HCT116 (cell line): ENCODE measurements at regions not wholly inside any gene's neighbourhood (a gene's known extent, or its start where the extent isn't known, plus 50 kb on each side); places are given as distances from the start of the nearest gene placed in this dataset.

Experiments used
- ATAC-seq: fragments of 200-7000 bp; cut with Tn5 transposase; 2 replicates; pipeline ENCODE4 v1.9.1; 2020; ENCODE audit warnings: mild to moderate bottlenecking, moderate library complexity
- BruUV-seq: library from RNA; stranded (reverse); fragments of 400-500 nt; replicated peaks from 2 replicates; lab custom pipeline; 2021; lab: Mats Ljungman, UMichigan
- CTCF ChIA-PET: fragments of 300-600 bp; sonication (Branson Sonifier 250); formaldehyde crosslinking; loops from one replicate; lab custom pipeline; 2021; ENCODE audit warnings: antibody characterized with exemption; lab: Charles Lee
- POLR2A ChIA-PET: fragments of 300-600, 350-600 bp; sonication (Branson Sonifier 250); formaldehyde crosslinking; loops from one replicate; lab custom pipeline; 2021; ENCODE audit warnings: antibody characterized with exemption; lab: Charles Lee
- RAD21 ChIA-PET, 2 experiments: fragments of 300-600 bp; sonication (Branson Sonifier 250); formaldehyde crosslinking; loops; one replicate each; lab custom pipeline; 2023; ENCODE audit warnings: low total read pairs in 2 of 2; ENCODE audit not compliant: uncharacterized antibody in 2 of 2, unreplicated experiment in 2 of 2, low non-redundant PET in 1 of 2; lab: Charles Lee
- DNase-seq: peaks from one replicate; pipeline ENCODE4 v3.0.0-alpha.2; 2010; ENCODE audit warnings: low read depth, low spot score
- H2AFZ ChIP-seq: fragments of 200-600 bp; shearing (Covaris generic), sonication (generic); 2 replicates; pipeline ENCODE4 v1.6.1; 2017; ENCODE audit warnings: low read depth, mixed run types, mixed read lengths, antibody characterized with exemption, low read length; ENCODE audit not compliant: poor library complexity, severe bottlenecking
- H3K27ac ChIP-seq: 2 replicates; pipeline ENCODE4 v1.5.1; 2012; ENCODE audit warnings: low read depth, low read length
- H3K27me3 ChIP-seq: fragments of 200-600 bp; sonication (generic); 2 replicates; pipeline ENCODE4 v1.6.1; 2016; ENCODE audit warnings: mixed run types, low read length, mixed read lengths; ENCODE audit not compliant: insufficient read depth
- H3K36me3 ChIP-seq, 2 experiments: fragments of 200-500 bp in 1 of 2; fragments of 200-600 bp in 1 of 2; sonication (Bioruptor generic) in 1 of 2; sonication (generic) in 1 of 2; 2 replicates each; pipeline versions ENCODE4 v1.5.1 to v1.6.1; 2014 to 2016; ENCODE audit warnings: low read length in 2 of 2, inconsistent platforms in 1 of 2, mixed read lengths in 1 of 2, mixed run types in 1 of 2; ENCODE audit not compliant: insufficient read depth in 2 of 2, control insufficient read depth in 1 of 2
- H3K4me1 ChIP-seq, 2 experiments: fragments of 200-600 bp in 1 of 2; sonication (generic) in 1 of 2; 2 replicates each; pipeline versions ENCODE4 v1.5.1 to v1.6.1; 2012 to 2017; ENCODE audit warnings: low read length in 2 of 2, inconsistent platforms in 1 of 2, mild to moderate bottlenecking in 1 of 2, mixed read lengths in 1 of 2, mixed run types in 1 of 2, moderate library complexity in 1 of 2; ENCODE audit not compliant: insufficient read depth in 2 of 2, control insufficient read depth in 1 of 2
- H3K4me2 ChIP-seq: fragments of 200-600 bp; sonication (generic); 2 replicates; pipeline ENCODE4 v1.6.1; 2017; ENCODE audit warnings: mixed run types, low read length, mixed read lengths
- H3K4me3 ChIP-seq, 2 experiments: fragments of 200-600 bp in 1 of 2; sonication (generic) in 1 of 2; replicated peaks in 1 of 2; 2 replicates each; pipeline ENCODE4 v1.5.1; 2011 to 2016; ENCODE audit warnings: low read length in 2 of 2, control low read depth in 1 of 2, low read depth in 1 of 2, mild to moderate bottlenecking in 1 of 2, mixed read lengths in 1 of 2, mixed run types in 1 of 2
- H3K79me2 ChIP-seq: fragments of 200-600 bp; sonication (generic); 2 replicates; pipeline ENCODE4 v1.6.1; 2017; ENCODE audit warnings: mild to moderate bottlenecking, mixed run types, low read length, moderate library complexity, mixed read lengths; ENCODE audit not compliant: insufficient read depth
- H3K9ac ChIP-seq: fragments of 200-600 bp; sonication (generic); 2 replicates; pipeline ENCODE4 v1.6.1; 2016; ENCODE audit warnings: low read length, mixed read lengths
- H3K9me2 ChIP-seq: fragments of 200-600 bp; sonication (generic), shearing (Covaris generic); 2 replicates; pipeline ENCODE4 v1.6.1; 2017; ENCODE audit warnings: mixed run types, mild to moderate bottlenecking, moderate library complexity; ENCODE audit not compliant: insufficient read depth
- H3K9me3 ChIP-seq, 2 experiments: fragments of 200-500 bp in 1 of 2; fragments of 200-600 bp in 1 of 2; sonication (Bioruptor generic) in 1 of 2; sonication (generic) in 1 of 2; 2 replicates each; pipeline ENCODE4 v1.6.1; 2014 to 2017; ENCODE audit warnings: low read length in 2 of 2, mixed read lengths in 2 of 2, inconsistent platforms in 1 of 2, low read depth in 1 of 2, mild to moderate bottlenecking in 1 of 2, mixed run types in 1 of 2, moderate library complexity in 1 of 2; ENCODE audit not compliant: control insufficient read depth in 1 of 2, insufficient read depth in 1 of 2
- H4K20me1 ChIP-seq: fragments of 200-600 bp; sonication (generic), shearing (Covaris generic); 2 replicates; pipeline ENCODE4 v1.6.1; 2017; ENCODE audit warnings: mixed run types, mild to moderate bottlenecking, moderate library complexity; ENCODE audit not compliant: insufficient read depth
- CEBPB ChIP-seq: IDR thresholded peaks from 2 replicates; pipeline ENCODE4 v1.6.1; 2012; ENCODE audit warnings: low read depth
- EGR1 ChIP-seq: IDR thresholded peaks from 2 replicates; pipeline ENCODE4 v1.6.1; 2012; ENCODE audit warnings: low read depth
- EZH2 ChIP-seq: fragments of 200-600 bp; sonication (generic); IDR thresholded peaks from 2 replicates; pipeline ENCODE4 v1.6.1; 2017; ENCODE audit warnings: antibody characterized with exemption, mixed run types
- FOSL1 ChIP-seq: IDR thresholded peaks from 2 replicates; pipeline ENCODE4 v1.6.1; 2012; ENCODE audit warnings: low read depth
- MAX ChIP-seq: IDR thresholded peaks from 2 replicates; pipeline ENCODE4 v1.6.1; 2012
- POLR2A ChIP-seq: IDR thresholded peaks from 2 replicates; pipeline ENCODE4 v1.7.0; 2011; ENCODE audit warnings: borderline replicate concordance; ENCODE audit not compliant: insufficient read depth, insufficient read length; ENCODE audit errors: extremely low read depth
- POLR2AphosphoS5 ChIP-seq: IDR thresholded peaks from 2 replicates; pipeline ENCODE4 v1.6.1; 2011; ENCODE audit warnings: mild to moderate bottlenecking, low read depth, low read length, moderate library complexity
- ZFX ChIP-seq: fragments of 450-650 bp; IDR thresholded peaks from 2 replicates; pipeline ENCODE4 v1.6.1; 2017
- ZNF274 ChIP-seq: fragments of 200-500 bp; sonication (Bioruptor generic); IDR thresholded peaks from 2 replicates; pipeline ENCODE4 v1.6.1; 2014; ENCODE audit warnings: mild to moderate bottlenecking, low read depth, low read length, inconsistent platforms
- intact Hi-C: fragments of 100-400 bp; cut with micrococcal nuclease; formaldehyde crosslinking; loops from 2 replicates; pipeline ENCODE4 v1.10.0; 2022
- TF ChIP-seq, protein P1 (sequence below), 3 experiments: fragments of 200-600 bp in 1 of 3; sonication (generic) in 1 of 3; IDR thresholded peaks in 2 of 3; conservative IDR thresholded peaks in 1 of 3; 2 replicates each; pipeline ENCODE4 v1.5.1; 2012 to 2017; ENCODE audit warnings: low read depth in 2 of 3, low read length in 2 of 3, antibody characterized with exemption in 1 of 3, borderline replicate concordance in 1 of 3, control low read depth in 1 of 3, mild to moderate bottlenecking in 1 of 3, mixed read lengths in 1 of 3, mixed run types in 1 of 3, moderate library complexity in 1 of 3; ENCODE audit not compliant: insufficient read depth in 1 of 3

DNA sequence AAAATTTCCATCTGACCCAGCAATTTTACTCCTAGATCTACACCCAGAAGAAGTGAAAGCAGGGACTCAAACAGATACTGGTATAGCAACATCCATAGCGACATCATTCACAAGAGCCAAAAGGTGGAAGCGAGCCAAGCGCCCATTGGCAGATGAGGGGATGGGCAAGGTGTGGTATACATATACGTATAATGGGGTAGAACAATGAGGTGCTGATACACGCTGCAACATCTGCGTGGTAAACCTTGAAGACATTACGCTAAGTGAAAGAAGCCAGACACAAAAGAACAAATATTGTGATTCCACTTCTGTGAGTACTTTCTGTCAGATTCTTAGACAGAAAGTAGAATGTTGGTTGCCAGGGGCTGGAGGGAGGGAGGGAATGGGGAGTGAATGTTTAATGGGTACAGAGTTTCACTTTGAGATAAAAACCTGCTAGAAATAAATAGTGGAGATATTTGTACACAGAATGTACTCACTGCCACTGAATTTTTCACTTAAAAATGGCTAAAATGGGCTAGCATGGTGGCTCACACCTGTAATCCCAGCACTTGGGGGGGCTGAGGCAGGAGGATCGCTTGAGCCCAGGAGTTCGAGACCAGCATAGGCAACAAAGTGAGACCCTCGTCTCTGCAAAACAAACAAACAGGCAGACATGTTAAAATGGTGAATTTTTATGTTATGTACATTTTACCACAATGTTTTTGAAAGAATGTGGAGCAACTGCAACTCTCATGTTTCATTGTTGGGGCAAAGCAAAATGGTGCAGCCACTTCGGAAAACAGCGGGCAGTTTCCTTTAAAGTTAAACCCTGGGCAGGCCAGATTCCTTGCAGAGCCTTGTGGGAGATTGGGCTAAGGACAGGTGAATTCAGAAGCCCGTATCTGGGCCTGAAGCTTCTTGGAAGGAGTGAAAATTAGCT, 103.4 kb upstream of the MYCN start:
- Histone ChIP-seq H3K27me3 (0 out of 2 replicates have a peak, but pooled peaks cover 3% of the 10 kb centered on the region), H3K4me1 (peaks cover 0 to 5% of the 10 kb centered on the region in 2 experiments; a peak in 1 of 4 replicates), H3K9me3 (no peaks in the 10 kb centered on the region), H3K79me2 (no peaks in the 10 kb centered on the region), H3K4me3 (no peak overlapping the region), H3K27ac (no peak overlapping the region), H3K36me3 (no peaks in the 10 kb centered on the region), H4K20me1 (no peaks in the 10 kb centered on the region), H3K9me2 (no peaks in the 10 kb centered on the region), H3K9ac (no peak overlapping the region), H2AFZ (no peak overlapping the region), H3K4me2 (no peak overlapping the region)
- ChIA-PET RAD21 (no interaction called here), CTCF (no interaction called here), POLR2A (no interaction called here)
- ATAC-seq (no peak), DNase-seq (no peak)
- intact Hi-C loops: no loop called here
- no peak for TF ChIP-seq ZFX
- TF ChIP-seq, protein P1, sequence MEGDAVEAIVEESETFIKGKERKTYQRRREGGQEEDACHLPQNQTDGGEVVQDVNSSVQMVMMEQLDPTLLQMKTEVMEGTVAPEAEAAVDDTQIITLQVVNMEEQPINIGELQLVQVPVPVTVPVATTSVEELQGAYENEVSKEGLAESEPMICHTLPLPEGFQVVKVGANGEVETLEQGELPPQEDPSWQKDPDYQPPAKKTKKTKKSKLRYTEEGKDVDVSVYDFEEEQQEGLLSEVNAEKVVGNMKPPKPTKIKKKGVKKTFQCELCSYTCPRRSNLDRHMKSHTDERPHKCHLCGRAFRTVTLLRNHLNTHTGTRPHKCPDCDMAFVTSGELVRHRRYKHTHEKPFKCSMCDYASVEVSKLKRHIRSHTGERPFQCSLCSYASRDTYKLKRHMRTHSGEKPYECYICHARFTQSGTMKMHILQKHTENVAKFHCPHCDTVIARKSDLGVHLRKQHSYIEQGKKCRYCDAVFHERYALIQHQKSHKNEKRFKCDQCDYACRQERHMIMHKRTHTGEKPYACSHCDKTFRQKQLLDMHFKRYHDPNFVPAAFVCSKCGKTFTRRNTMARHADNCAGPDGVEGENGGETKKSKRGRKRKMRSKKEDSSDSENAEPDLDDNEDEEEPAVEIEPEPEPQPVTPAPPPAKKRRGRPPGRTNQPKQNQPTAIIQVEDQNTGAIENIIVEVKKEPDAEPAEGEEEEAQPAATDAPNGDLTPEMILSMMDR (IDR thresholded peaks at IDR 0.05 in 2 of 3, conservative IDR thresholded peaks at IDR 0.05 in 1 of 3; ENCODE audit: borderline replicate concordance in 1 of 3, insufficient read depth in 1 of 3, low read depth in 2 of 3, low read length in 2 of 3): no peak
- no peak for TF ChIP-seq POLR2A
- no peak for TF ChIP-seq EGR1
- TF ChIP-seq EZH2: no peak
- no peak for TF ChIP-seq ZNF274
- no peak for TF ChIP-seq POLR2AphosphoS5
- TF ChIP-seq CEBPB: no peak
- TF ChIP-seq MAX: no peak
- TF ChIP-seq FOSL1: no peak
- no TSS peak for BruUV-seq
